ENCODE measurements at regions not wholly inside any gene's neighbourhood (a gene's known extent, or its start where the extent isn't known, plus 50 kb on each side); places are given as distances from the start of the nearest gene placed in this dataset.

DNA sequence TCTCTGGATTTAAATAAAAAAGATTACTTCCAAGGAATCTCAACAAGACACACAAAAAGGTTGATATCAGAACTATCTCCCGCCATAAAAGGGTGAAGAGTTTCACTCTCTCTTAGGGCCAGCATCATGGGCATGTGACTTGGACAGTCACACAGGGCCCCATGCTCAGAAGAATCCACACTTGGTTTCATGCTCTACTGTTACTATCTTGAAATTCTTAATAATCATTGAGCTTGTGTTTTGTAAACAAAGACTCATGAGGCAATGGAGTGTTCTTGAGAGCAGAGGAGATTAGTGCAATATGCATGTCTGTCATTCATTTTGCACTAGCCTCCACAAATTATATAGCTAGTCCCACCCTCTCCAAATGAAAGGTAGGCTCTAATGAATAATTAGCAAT lies 58.4 kb downstream of the HMHB1 start:
- TF ChIP-seq, protein P1, sequence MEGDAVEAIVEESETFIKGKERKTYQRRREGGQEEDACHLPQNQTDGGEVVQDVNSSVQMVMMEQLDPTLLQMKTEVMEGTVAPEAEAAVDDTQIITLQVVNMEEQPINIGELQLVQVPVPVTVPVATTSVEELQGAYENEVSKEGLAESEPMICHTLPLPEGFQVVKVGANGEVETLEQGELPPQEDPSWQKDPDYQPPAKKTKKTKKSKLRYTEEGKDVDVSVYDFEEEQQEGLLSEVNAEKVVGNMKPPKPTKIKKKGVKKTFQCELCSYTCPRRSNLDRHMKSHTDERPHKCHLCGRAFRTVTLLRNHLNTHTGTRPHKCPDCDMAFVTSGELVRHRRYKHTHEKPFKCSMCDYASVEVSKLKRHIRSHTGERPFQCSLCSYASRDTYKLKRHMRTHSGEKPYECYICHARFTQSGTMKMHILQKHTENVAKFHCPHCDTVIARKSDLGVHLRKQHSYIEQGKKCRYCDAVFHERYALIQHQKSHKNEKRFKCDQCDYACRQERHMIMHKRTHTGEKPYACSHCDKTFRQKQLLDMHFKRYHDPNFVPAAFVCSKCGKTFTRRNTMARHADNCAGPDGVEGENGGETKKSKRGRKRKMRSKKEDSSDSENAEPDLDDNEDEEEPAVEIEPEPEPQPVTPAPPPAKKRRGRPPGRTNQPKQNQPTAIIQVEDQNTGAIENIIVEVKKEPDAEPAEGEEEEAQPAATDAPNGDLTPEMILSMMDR (IDR thresholded peaks at IDR 0.05; ENCODE audit: low read depth, low read length, missing control alignments): no peak

DNA sequence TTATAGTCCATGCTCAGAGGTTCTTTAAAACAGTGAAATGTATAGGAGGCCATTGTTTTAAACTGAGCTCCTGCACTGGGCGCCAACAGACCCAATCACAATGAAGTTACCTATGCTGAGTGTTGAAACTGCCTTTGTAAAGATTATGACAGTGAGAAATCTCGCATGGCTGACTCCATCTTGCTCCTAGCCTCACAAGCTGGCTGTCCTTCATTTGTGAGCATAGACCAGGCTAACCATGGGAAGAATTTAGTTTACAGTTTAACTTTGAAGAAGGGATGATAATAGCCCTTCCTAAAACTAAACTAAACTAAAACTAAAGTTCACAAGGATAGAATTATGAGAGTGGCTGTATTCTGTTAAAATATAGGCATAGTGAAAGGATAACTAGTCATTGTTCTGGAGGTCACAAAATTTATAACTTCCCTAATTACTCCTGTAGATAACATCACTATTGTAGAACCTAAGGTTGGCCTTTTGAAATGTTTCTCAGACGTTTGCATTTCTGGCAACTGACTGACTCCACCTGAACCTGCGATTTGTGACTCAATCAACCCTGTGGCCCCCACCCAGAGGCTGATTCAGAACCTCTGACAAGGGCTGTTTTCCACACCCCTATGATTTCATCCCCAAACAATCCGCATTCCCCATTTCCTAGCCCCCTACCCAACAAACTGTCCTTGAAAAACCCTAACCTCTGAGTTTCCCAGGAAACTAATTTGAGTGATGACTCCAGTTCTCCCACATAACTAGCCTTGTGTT lies 59.1 kb downstream of the HMHB1 start:
- DNase-seq (ENCODE audit: extremely low read depth, low read depth): no peak
- TF ChIP-seq, protein P1 (IDR thresholded peaks at IDR 0.05; ENCODE audit: low read depth, low read length, missing control alignments): no peak
- H3K4me3 ChIP-seq (replicated peaks; ENCODE audit: low read depth, low read length): no peak overlapping the region

More for the DNA sequence above, 58.4 kb downstream of the HMHB1 start:
- no peak overlapping the region for H3K4me3 ChIP-seq (replicated peaks; ENCODE audit: low read depth, low read length)
- DNase-seq (ENCODE audit: extremely low read depth, low read depth): no peak

DNA sequence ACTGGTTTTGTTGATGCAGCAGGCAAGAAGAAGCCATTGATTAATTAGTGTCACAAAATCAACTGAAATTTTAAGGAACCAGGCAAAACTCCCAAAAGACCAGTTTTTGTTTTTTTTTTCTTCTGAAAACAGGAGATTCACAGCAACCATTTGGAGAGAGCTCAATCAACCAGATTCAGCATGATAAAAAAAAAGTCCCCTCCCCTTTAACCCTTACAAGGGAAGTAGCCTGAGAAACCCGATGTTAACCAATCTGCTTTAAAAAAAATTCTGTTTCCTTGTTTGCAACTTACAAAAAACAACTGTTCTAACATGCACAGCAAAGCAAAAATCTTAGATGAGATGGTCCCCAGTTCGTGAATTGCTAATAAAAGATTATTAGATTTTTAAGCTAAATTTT lies 59.7 kb downstream of the HMHB1 start:
- TF ChIP-seq, protein P1 (IDR thresholded peaks at IDR 0.05; ENCODE audit: low read depth, low read length, missing control alignments): no peak
- H3K4me3 ChIP-seq (replicated peaks; ENCODE audit: low read depth, low read length): no peak overlapping the region
- no peak for DNase-seq (ENCODE audit: extremely low read depth, low read depth)

DNA sequence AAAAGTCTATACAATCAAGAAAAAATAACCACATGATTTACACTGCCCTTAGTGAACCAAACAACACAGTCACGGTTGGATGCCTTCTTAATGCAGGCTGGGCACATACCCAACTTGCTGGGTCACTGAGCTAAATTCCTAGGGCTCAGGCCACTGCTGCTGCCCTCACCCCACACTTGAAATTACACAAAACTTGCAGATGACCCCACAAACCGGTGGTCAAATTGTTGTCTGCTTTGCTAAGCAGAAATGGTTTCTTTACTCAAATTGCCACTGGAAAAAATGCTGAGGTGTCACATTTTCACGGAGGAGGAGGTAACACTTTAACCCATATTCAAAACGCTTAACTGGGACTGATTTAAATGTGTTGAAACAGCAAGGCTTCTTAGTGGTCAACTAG lies 62.4 kb downstream of the HMHB1 start:
- H3K4me3 ChIP-seq (replicated peaks; ENCODE audit: low read depth, low read length): no peak overlapping the region
- TF ChIP-seq, protein P1 (IDR thresholded peaks at IDR 0.05; ENCODE audit: low read depth, low read length, missing control alignments): no peak
- no peak for DNase-seq (ENCODE audit: extremely low read depth, low read depth)

DNA sequence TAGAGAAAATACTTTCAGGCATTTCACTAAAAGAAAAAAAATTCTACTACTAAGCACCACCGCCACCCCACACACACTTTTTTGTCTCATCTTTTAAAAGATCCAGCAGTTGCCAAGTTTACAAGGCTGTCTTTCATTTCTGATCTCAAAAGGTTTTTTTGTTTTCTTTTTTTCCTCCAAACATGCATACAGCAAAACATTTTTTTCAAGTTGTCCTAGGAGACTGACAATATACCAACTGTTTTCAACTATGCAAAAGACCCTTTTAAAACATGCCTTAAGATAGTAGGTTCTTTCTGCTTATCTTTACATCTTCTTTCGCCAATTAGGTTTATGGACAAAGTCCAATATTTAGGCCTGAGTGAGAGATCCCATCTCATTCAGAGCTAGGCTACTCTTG lies 65.2 kb downstream of the HMHB1 start:
- no peak overlapping the region for H3K4me3 ChIP-seq (replicated peaks; ENCODE audit: low read depth, low read length)
- no peak for DNase-seq (ENCODE audit: extremely low read depth, low read depth)
- TF ChIP-seq, protein P1 (IDR thresholded peaks at IDR 0.05; ENCODE audit: low read depth, low read length, missing control alignments): no peak

DNA sequence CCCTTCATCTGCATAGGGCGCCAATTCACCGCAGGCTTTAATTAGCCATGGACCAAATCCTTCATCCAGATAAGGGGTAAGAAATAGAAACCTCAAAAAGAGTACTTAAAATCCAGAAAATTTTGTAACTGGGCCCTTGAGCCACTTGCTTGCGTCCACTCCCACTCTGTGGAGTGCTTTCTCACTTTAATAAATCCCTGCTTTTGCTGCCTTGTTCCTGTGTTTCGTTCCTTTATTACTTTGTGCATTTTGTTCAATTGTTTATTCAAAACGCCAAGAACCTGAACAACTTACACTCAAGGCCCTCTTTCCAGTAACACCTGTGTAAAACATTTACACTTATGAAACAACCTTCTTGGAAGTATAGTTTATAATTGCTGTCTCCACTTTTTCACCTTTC lies 66.5 kb downstream of the HMHB1 start:
- TF ChIP-seq, protein P1 (IDR thresholded peaks at IDR 0.05; ENCODE audit: low read depth, low read length, missing control alignments): no peak
- no peak overlapping the region for H3K4me3 ChIP-seq (replicated peaks; ENCODE audit: low read depth, low read length)
- DNase-seq (ENCODE audit: extremely low read depth, low read depth): no peak

DNA sequence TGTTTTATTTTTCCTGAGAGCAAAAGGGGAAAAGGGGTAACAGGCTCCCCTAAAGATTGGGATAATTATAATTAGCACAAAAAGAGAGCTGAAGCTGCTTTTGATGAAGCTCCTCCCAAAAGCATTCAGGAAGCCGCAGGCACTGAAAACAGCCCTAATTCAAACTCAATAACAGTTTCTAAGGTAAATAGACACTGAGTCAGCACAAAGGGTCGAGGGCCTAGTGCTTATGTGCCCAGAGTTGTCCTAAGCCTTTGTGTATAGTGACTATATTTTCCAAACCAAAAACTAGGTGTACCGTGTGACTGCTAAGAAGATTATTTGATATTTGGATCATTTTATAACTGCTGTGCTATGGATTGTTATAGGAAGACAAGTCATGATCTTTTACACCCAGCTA lies 67.7 kb downstream of the HMHB1 start:
- TF ChIP-seq, protein P1 (IDR thresholded peaks at IDR 0.05; ENCODE audit: low read depth, low read length, missing control alignments): no peak
- no peak for DNase-seq (ENCODE audit: extremely low read depth, low read depth)
- no peak overlapping the region for H3K4me3 ChIP-seq (replicated peaks; ENCODE audit: low read depth, low read length)
